ENCODE measurements at regions not wholly inside any gene's neighbourhood (a gene's known extent, or its start where the extent isn't known, plus 50 kb on each side); places are given as distances from the start of the nearest gene placed in this dataset.

GRCh38 chr6:147711476-147711875 lies 203.0 kb downstream of the SAMD5 start (continued):
- TF ChIP-seq GRHL2 (CRISPR knock-in tag; IDR thresholded peaks at IDR 0.05; ENCODE audit: insufficient replicate concordance, severe bottlenecking) (no peak), RORB (CRISPR knock-in tag; IDR thresholded peaks at IDR 0.05) (no peak), NFYB (CRISPR knock-in tag; conservative IDR thresholded peaks at IDR 0.05; ENCODE audit: low read depth) (no peak)
- TF ChIP-seq, protein P1, sequence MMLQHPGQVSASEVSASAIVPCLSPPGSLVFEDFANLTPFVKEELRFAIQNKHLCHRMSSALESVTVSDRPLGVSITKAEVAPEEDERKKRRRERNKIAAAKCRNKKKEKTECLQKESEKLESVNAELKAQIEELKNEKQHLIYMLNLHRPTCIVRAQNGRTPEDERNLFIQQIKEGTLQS (CRISPR knock-in tag; conservative IDR thresholded peaks at IDR 0.05) = no peak

GRCh38 chr6:147712841-147713240 lies 204.4 kb downstream of the SAMD5 start:
- TF ChIP-seq SMAD4 (CRISPR knock-in tag; IDR thresholded peaks at IDR 0.05) (no peak), E2F5 (CRISPR knock-in tag; IDR thresholded peaks at IDR 0.05) (no peak), FOXK1 (CRISPR knock-in tag; IDR thresholded peaks at IDR 0.05) (no peak), USF2 (CRISPR knock-in tag; IDR thresholded peaks at IDR 0.05) (no peak), KAT7 (CRISPR knock-in tag; IDR thresholded peaks at IDR 0.05; ENCODE audit: borderline replicate concordance) (no peak), E2F1 (CRISPR knock-in tag; IDR thresholded peaks at IDR 0.05) (no peak), TP53 (CRISPR knock-in tag; IDR thresholded peaks at IDR 0.05) (no peak)
- TF ChIP-seq, protein P2, sequence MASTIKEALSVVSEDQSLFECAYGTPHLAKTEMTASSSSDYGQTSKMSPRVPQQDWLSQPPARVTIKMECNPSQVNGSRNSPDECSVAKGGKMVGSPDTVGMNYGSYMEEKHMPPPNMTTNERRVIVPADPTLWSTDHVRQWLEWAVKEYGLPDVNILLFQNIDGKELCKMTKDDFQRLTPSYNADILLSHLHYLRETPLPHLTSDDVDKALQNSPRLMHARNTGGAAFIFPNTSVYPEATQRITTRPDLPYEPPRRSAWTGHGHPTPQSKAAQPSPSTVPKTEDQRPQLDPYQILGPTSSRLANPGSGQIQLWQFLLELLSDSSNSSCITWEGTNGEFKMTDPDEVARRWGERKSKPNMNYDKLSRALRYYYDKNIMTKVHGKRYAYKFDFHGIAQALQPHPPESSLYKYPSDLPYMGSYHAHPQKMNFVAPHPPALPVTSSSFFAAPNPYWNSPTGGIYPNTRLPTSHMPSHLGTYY (CRISPR knock-in tag; IDR thresholded peaks at IDR 0.05) = no peak
- no peak overlapping the region for H3K4me3 Mint-ChIP-seq
- no peaks in the 10 kb centered on the region for H3K27me3 Mint-ChIP-seq (ENCODE audit: low read depth)
- H3K36me3 Mint-ChIP-seq = no peaks in the 10 kb centered on the region
- CTCF ChIA-PET = interaction anchor here (0.5 kb wide), 1 partner anchor 21 kb away, joined by 3 read pairs; no protein-coding TSS in a partner anchor
- H3K27ac Mint-ChIP-seq = no peak overlapping the region
- no peaks in the 10 kb centered on the region for H3K9me3 Mint-ChIP-seq
- POLR2A ChIA-PET = no interaction called here
- DNase-seq (ENCODE audit: low spot score) = no peak
- peaks cover 7% of the 10 kb centered on the region for H3K4me1 Mint-ChIP-seq
- ATAC-seq = no peak

GRCh38 chr6:147715035-147715434 lies 206.5 kb downstream of the SAMD5 start:
- ATAC-seq (no peak), DNase-seq (ENCODE audit: low spot score) (no peak)
- H3K36me3 Mint-ChIP-seq = no peaks in the 10 kb centered on the region
- CTCF ChIA-PET = no interaction called here
- no peaks in the 10 kb centered on the region for H3K27me3 Mint-ChIP-seq (ENCODE audit: low read depth)
- TF ChIP-seq, protein P3, sequence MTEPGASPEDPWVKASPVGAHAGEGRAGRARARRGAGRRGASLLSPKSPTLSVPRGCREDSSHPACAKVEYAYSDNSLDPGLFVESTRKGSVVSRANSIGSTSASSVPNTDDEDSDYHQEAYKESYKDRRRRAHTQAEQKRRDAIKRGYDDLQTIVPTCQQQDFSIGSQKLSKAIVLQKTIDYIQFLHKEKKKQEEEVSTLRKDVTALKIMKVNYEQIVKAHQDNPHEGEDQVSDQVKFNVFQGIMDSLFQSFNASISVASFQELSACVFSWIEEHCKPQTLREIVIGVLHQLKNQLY (CRISPR knock-in tag; IDR thresholded peaks at IDR 0.05) = no peak
- TF ChIP-seq RELA (CRISPR knock-in tag; IDR thresholded peaks at IDR 0.05; ENCODE audit: borderline replicate concordance) (no peak), SMAD4 (CRISPR knock-in tag; IDR thresholded peaks at IDR 0.05) (no peak), ETV6 (CRISPR knock-in tag; IDR thresholded peaks at IDR 0.05) (no peak), CREB1 (CRISPR knock-in tag; IDR thresholded peaks at IDR 0.05) (no peak)
- H3K27ac Mint-ChIP-seq = no peak overlapping the region
- no peaks in the 10 kb centered on the region for H3K9me3 Mint-ChIP-seq
- peaks cover 7% of the 10 kb centered on the region for H3K4me1 Mint-ChIP-seq
- no peak overlapping the region for H3K4me3 Mint-ChIP-seq
- POLR2A ChIA-PET = no interaction called here

- Mint-ChIP-seq H3K9me3 (no peaks in the 10 kb centered on the region), H3K27ac (no peak overlapping the region), H3K36me3 (no peaks in the 10 kb centered on the region), H3K4me1 (peaks cover 4% of the 10 kb centered on the region), H3K4me3 (no peak overlapping the region), H3K27me3 (ENCODE audit: low read depth) (no peaks in the 10 kb centered on the region)
- ATAC-seq = no peak
- ChIA-PET CTCF (no interaction called here), POLR2A (no interaction called here)
- DNase-seq (ENCODE audit: low spot score) = no peak
- TF ChIP-seq, protein P4, sequence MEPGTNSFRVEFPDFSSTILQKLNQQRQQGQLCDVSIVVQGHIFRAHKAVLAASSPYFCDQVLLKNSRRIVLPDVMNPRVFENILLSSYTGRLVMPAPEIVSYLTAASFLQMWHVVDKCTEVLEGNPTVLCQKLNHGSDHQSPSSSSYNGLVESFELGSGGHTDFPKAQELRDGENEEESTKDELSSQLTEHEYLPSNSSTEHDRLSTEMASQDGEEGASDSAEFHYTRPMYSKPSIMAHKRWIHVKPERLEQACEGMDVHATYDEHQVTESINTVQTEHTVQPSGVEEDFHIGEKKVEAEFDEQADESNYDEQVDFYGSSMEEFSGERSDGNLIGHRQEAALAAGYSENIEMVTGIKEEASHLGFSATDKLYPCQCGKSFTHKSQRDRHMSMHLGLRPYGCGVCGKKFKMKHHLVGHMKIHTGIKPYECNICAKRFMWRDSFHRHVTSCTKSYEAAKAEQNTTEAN (CRISPR knock-in tag; IDR thresholded peaks at IDR 0.05) = no peak
- TF ChIP-seq FOXK1 (CRISPR knock-in tag; IDR thresholded peaks at IDR 0.05) = no peak
- no peak for TF ChIP-seq ZNF416 (CRISPR knock-in tag; IDR thresholded peaks at IDR 0.05)
- TF ChIP-seq ZNF121 (CRISPR knock-in tag; IDR thresholded peaks at IDR 0.05) = no peak
- TF ChIP-seq, protein P5, sequence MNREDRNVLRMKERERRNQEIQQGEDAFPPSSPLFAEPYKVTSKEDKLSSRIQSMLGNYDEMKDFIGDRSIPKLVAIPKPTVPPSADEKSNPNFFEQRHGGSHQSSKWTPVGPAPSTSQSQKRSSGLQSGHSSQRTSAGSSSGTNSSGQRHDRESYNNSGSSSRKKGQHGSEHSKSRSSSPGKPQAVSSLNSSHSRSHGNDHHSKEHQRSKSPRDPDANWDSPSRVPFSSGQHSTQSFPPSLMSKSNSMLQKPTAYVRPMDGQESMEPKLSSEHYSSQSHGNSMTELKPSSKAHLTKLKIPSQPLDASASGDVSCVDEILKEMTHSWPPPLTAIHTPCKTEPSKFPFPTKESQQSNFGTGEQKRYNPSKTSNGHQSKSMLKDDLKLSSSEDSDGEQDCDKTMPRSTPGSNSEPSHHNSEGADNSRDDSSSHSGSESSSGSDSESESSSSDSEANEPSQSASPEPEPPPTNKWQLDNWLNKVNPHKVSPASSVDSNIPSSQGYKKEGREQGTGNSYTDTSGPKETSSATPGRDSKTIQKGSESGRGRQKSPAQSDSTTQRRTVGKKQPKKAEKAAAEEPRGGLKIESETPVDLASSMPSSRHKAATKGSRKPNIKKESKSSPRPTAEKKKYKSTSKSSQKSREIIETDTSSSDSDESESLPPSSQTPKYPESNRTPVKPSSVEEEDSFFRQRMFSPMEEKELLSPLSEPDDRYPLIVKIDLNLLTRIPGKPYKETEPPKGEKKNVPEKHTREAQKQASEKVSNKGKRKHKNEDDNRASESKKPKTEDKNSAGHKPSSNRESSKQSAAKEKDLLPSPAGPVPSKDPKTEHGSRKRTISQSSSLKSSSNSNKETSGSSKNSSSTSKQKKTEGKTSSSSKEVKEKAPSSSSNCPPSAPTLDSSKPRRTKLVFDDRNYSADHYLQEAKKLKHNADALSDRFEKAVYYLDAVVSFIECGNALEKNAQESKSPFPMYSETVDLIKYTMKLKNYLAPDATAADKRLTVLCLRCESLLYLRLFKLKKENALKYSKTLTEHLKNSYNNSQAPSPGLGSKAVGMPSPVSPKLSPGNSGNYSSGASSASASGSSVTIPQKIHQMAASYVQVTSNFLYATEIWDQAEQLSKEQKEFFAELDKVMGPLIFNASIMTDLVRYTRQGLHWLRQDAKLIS (CRISPR knock-in tag; IDR thresholded peaks at IDR 0.05; ENCODE audit: borderline replicate concordance) = no peak
- TF ChIP-seq SP1 (CRISPR knock-in tag; conservative IDR thresholded peaks at IDR 0.05) = no peak
- no peak for TF ChIP-seq CREB1 (CRISPR knock-in tag; IDR thresholded peaks at IDR 0.05)
These were observed 207.9 kb downstream of the SAMD5 start for GRCh38 chr6:147716434-147716833.
